Neural cell (in vitro differentiated cells): ENCODE measurements at regions not wholly inside any gene's neighbourhood (a gene's known extent, or its start where the extent isn't known, plus 50 kb on each side); places are given as distances from the start of the nearest gene placed in this dataset.
"Not testable (repeated sequence)": the region's sequence is repeated elsewhere in the genome, so short reads cannot be mapped to it uniquely, and the experiment has no call there.

Experiments used
- EZH2 ChIP-seq: fragments of 200-600, 300-800 bp; shearing (Covaris generic), sonication (generic); IDR thresholded peaks from 2 replicates; pipeline ENCODE4 v1.6.1; 2014; ENCODE audit warnings: antibody characterized with exemption, low read length, borderline replicate concordance, mild to moderate bottlenecking; ENCODE audit not compliant: insufficient read depth, poor library complexity, severe bottlenecking
- POLR2AphosphoS5 ChIP-seq: IDR thresholded peaks from 2 replicates; pipeline ENCODE4 v1.6.1; 2012
- TF ChIP-seq, protein P1 (sequence below): fragments of 450-650 bp; IDR thresholded peaks from 2 replicates; pipeline ENCODE4 v1.5.1; 2014; ENCODE audit warnings: antibody characterized with exemption, mild to moderate bottlenecking, moderate library complexity; ENCODE audit not compliant: poor library complexity, severe bottlenecking

DNA sequence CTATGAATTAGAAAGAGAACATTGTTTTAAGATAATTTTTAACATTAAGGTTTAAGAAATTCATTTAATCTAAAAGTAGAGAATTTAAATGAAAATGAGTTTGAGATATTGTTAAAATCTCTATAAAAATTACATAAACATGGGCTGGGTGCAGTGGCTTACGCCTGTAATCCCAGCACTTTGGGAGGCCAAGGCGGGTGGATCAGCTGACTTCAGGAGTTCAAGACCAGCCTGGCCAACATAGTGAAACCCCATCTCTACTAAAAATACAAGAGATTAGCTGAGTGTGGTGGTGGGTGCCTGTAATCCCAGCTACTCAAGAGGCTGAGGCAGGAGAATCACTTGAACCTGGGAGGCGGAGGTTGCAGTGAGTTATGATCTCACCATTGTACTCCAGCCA is 1379.6 kb downstream of the NCAM2 start:
- not testable (repeated sequence) for TF ChIP-seq POLR2AphosphoS5, EZH2
- TF ChIP-seq, protein P1, sequence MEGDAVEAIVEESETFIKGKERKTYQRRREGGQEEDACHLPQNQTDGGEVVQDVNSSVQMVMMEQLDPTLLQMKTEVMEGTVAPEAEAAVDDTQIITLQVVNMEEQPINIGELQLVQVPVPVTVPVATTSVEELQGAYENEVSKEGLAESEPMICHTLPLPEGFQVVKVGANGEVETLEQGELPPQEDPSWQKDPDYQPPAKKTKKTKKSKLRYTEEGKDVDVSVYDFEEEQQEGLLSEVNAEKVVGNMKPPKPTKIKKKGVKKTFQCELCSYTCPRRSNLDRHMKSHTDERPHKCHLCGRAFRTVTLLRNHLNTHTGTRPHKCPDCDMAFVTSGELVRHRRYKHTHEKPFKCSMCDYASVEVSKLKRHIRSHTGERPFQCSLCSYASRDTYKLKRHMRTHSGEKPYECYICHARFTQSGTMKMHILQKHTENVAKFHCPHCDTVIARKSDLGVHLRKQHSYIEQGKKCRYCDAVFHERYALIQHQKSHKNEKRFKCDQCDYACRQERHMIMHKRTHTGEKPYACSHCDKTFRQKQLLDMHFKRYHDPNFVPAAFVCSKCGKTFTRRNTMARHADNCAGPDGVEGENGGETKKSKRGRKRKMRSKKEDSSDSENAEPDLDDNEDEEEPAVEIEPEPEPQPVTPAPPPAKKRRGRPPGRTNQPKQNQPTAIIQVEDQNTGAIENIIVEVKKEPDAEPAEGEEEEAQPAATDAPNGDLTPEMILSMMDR, result not testable (repeated sequence)
